Upper lobe of left lung (tissue), 6 donors: ENCODE measurements at regions not wholly inside any gene's neighbourhood (a gene's known extent, or its start where the extent isn't known, plus 50 kb on each side); places are given as distances from the start of the nearest gene placed in this dataset.
A peak's percentile ranks its signal among the peaks of the same experiment; 100 is the strongest.
"Not testable (repeated sequence)": the region's sequence is repeated elsewhere in the genome, so short reads cannot be mapped to it uniquely, and the experiment has no call there.

Experiments
- ATAC-seq, 2 donors: fragments of 200-7000 bp; cut with Tn5 transposase; one replicate each; pipeline ENCODE4 v1.9.1; 2022; ENCODE audit warnings: mild to moderate bottlenecking in 2 of 2, moderate library complexity in 2 of 2; ENCODE audit not compliant: low FRiP score in 2 of 2
- DNase-seq, 2 donors: peaks; one replicate each; pipeline ENCODE4 v3.0.0-alpha.2; 2019 to 2020
- H3K27ac ChIP-seq, 4 donors: fragments of 200-600 bp; sonication (generic); one replicate each; pipeline ENCODE4 v1.5.1; 2016 to 2019
- H3K27me3 ChIP-seq, 4 donors: fragments of 200-600 bp; sonication (generic); one replicate each; pipeline ENCODE4 v1.5.1; 2017 to 2019
- H3K36me3 ChIP-seq, 4 donors: fragments of 200-600 bp; sonication (generic); one replicate each; pipeline ENCODE4 v1.5.1; 2016 to 2019
- H3K4me1 ChIP-seq, 4 donors: fragments of 200-600 bp; sonication (generic); one replicate each; pipeline ENCODE4 v1.5.1; 2018 to 2019
- H3K4me3 ChIP-seq, 4 donors: fragments of 200-600 bp; sonication (generic); one replicate each; pipeline ENCODE4 v1.5.1; 2017 to 2019; ENCODE audit warnings: mild to moderate bottlenecking in 2 of 4, moderate library complexity in 1 of 4
- H3K9me3 ChIP-seq, 4 donors: fragments of 200-600 bp; sonication (generic); one replicate each; pipeline ENCODE4 v1.5.1; 2018 to 2019
- WGBS, 2 donors: methylation state at CpG; one replicate each; pipeline ENCODE4 v1.1.5; 2017 to 2018; 5-methylcytosine and 5-hydroxymethylcytosine counted together
- donor health status: DM: no; HTN: no; CAD: no; lungs with moderate emphysema.
- donor health status: DM: no; HTN: yes; CAD: no; lungs with severe emphysema.

DNA sequence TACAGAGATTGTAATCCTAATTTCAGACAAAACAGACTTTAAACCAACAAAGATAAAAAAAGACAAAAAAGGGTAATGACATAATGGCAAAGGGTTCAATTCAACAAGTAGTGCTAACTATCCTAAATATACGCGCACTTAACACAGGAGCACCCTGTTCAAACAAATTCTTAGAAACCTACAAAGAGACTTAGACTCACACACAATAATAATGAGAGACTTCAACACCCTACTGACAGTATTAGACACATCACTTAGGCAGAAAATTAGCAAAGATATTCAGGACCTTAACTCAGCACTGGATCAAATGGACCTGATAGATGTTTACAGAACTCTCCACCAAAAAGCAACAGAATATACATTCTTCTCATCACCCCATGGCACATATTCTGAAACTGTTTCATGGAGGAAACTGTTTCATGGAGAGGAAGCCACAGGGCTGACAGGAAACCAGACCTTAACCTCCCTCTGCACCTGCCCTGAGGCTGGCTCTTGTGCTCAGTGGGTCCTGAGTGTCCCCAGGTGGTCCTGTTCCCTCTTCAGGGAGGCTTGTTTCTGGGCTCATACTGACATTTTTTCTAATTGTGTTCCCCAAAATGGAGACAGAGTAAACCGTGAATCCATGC, 54.7 kb downstream of the OR4M2 start:
- H3K27ac ChIP-seq, ATAC-seq: not testable (repeated sequence)
- no CpG with 5 or more reads among the region's 3 CpGs for WGBS, 2 donors

DNA sequence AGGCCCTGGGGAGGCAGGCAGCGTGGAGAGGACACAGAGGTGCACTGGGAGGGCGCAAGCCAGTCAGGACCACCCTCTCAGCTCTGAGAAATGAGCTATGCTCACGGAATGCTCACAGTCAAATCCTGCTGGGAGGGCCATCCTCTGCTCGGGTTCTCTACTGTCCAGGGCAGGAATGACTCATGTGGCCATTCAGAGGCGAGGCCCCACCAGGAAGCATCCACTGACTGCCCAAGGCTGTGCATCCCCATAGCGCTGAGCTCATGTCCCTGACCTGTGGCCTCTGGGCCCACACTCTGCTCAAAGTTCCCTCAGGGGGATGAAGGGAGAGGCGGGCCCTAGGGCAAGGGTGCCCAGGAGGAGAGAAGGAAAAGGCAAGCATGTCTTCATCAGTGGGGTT, 57.2 kb downstream of the OR4M2 start:
- H3K36me3 ChIP-seq, ATAC-seq, H3K27ac ChIP-seq, H3K4me3 ChIP-seq, H3K27me3 ChIP-seq, DNase-seq, H3K4me1 ChIP-seq, H3K9me3 ChIP-seq: not testable (repeated sequence)
- no CpG with 5 or more reads among the region's 7 CpGs for WGBS, 2 donors

More for the DNA sequence above, 54.7 kb downstream of the OR4M2 start:
- H3K4me3 ChIP-seq, H3K27me3 ChIP-seq, H3K4me1 ChIP-seq, H3K36me3 ChIP-seq, DNase-seq, H3K9me3 ChIP-seq: not testable (repeated sequence)

DNA sequence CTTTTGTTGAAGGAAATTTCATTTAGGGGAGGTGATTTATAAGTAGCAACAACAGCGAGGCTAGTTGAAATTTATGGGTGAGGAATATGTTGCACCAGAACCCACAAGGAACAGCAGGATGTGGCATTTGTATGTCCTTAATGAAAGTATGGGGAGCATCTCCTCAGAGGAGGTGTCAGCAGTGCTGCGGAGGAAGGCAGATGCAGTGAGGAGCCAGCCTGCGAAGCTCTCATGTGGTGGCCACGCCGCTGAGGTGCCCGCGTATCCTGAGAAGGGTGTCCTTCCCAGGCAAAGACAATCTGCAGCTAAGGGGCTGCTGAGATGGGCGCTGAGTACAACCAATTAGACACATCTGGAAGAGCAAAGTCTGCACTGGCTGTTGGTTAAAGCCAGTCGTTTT, 60.8 kb downstream of the OR4M2 start:
- H3K36me3 ChIP-seq, H3K9me3 ChIP-seq, H3K4me1 ChIP-seq, DNase-seq, H3K27ac ChIP-seq, H3K4me3 ChIP-seq, H3K27me3 ChIP-seq, ATAC-seq: not testable (repeated sequence)
- WGBS, 2 donors, result no CpG with 5 or more reads among the region's 9 CpGs

DNA sequence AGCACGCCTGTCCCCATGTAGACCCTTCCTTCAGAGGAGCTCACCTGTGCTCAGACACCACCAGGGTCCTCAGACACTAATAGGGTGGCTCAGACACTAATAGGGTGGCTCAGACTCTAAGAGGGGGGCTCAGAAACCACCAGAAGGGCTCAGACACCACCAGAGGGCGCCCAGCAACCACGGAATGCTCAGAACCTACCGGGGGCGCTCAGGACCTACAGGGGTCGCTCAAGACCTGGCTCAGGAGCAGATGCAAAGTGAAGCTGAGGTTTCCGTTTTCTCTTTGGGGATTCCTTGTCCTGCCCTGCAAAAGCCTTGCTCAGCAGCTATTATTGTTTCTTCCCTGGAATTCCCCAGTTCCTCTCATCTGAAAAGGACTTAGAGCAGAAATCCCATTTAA, 67.8 kb downstream of the OR4M2 start:
- WGBS, 2 donors, result no CpG with 5 or more reads among the region's 7 CpGs

DNA sequence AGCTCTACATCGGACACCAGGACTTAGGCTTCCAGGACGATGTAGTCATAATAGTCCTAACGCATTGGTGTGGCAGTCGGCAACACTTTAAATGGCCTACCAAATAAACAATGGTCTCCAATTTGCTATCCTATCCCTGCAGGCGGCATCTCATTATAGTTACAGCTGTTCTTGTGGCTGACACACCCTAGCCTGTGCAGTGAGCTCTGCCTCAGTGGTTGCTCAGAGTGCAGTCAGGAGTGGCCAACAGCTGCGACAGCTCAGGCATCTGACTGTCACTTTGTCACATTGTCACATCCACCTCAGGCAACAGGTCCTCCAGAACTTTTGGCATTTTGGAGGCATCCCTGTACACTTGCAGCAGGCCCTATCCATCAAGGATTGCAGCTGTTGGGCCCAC, 77.9 kb downstream of the OR4M2 start:
- not testable (repeated sequence) for H3K4me3 ChIP-seq, DNase-seq, H3K4me1 ChIP-seq, H3K27ac ChIP-seq, ATAC-seq, H3K9me3 ChIP-seq, H3K27me3 ChIP-seq, H3K36me3 ChIP-seq
- WGBS, 2 donors, result no CpG with 5 or more reads among the region's 6 CpGs

More for the DNA sequence above, 67.8 kb downstream of the OR4M2 start:
- peak in 1 of 2 donors; percentile 46 for ATAC-seq
- not testable (repeated sequence) for H3K4me1 ChIP-seq, H3K4me3 ChIP-seq, DNase-seq, H3K36me3 ChIP-seq, H3K27ac ChIP-seq, H3K9me3 ChIP-seq, H3K27me3 ChIP-seq

DNA sequence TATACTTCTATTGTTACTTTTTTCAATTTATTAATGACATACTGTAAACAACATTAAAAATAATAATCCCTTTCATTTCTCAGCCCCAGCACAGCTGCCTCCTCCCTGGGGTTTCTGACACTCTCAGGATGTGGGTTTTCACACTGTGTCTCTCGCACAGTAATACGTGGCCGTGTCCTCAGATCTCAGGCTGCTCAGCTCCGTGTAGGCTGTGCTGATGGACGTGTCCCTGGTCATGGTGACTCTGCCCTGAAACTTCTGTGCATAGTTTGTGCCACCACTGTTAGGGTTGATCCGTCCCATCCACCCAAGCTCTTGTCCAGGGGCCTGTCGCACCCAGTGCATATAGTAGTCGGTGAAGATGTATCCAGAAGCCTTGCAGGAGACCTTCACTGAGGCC, 80.0 kb downstream of the OR4M2 start:
- ATAC-seq, H3K4me3 ChIP-seq, DNase-seq, H3K27me3 ChIP-seq, H3K9me3 ChIP-seq, H3K27ac ChIP-seq, H3K36me3 ChIP-seq, H3K4me1 ChIP-seq: not testable (repeated sequence)
- no CpG with 5 or more reads among the region's 8 CpGs for WGBS, 2 donors

DNA sequence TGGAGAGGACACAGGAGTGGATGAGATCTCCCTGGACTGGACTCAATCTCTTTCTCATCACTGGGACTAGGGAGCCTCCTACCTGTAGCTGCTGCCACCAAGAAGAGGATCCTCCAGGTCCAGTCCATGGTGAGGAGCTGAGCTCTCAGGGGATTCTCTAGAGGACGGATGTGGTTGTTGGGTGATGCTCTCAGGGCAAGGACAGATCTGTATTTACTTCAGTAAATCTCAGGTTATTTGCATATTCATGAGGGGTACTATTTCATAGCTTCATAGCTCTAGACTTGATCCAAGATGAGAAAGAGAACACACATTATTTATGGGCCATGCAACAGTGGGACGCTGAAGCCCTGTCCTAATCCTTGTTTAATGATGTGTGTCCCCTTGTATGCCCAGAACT, 80.4 kb downstream of the OR4M2 start:
- not testable (repeated sequence) for H3K4me1 ChIP-seq, H3K36me3 ChIP-seq, H3K4me3 ChIP-seq, ATAC-seq, H3K27ac ChIP-seq, DNase-seq, H3K9me3 ChIP-seq, H3K27me3 ChIP-seq
- WGBS, 2 donors, result no CpG with 5 or more reads among the region's 2 CpGs

DNA sequence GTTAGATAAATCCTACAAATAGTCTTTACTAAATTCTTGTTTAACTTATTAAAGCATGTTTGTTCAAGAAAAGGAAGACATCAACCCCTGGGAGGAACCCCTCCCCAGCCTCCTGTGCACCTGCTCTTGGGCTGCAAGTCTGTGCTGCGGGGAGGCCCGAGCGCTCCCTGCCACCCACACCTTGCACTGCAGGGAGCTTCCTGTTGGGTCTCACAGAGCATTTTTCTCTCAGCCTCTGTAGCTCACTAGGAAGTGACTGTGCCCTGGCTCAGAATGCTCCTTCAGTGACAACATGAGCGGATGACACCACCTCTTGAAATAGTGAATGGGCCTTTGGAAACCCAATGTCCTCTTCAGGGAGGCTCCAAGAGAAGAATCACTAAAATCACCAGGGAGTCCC, 81.1 kb downstream of the OR4M2 start:
- peak in 1 of 2 donors; percentile 41 for ATAC-seq
- H3K4me3 ChIP-seq, H3K36me3 ChIP-seq, H3K9me3 ChIP-seq, H3K4me1 ChIP-seq, DNase-seq, H3K27ac ChIP-seq, H3K27me3 ChIP-seq: not testable (repeated sequence)
- WGBS, 2 donors, result no CpG with 5 or more reads among the region's 4 CpGs

DNA sequence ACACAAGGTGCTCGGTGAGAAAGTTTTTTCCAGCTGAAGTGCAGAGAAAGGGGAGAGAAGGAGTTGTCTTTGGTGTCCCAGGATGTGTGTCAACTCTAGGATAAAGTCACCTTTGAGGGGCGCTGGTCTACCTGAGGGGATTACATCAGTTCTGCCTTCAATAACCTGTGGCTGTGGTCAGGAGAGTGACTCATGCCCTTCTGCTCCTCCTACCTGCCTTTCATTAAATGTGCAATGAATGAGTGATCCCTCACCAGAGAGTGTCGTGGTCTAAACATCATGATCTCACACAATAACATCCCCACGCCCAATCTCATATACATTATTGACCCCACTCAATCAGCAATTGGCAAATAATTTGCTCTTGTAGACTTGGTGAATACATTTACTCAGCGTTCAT, 83.4 kb downstream of the OR4M2 start:
- ATAC-seq, H3K4me1 ChIP-seq, H3K9me3 ChIP-seq, H3K4me3 ChIP-seq, H3K36me3 ChIP-seq, H3K27me3 ChIP-seq, H3K27ac ChIP-seq, DNase-seq: not testable (repeated sequence)
- WGBS, 2 donors, result no CpG with 5 or more reads among the region's 5 CpGs

DNA sequence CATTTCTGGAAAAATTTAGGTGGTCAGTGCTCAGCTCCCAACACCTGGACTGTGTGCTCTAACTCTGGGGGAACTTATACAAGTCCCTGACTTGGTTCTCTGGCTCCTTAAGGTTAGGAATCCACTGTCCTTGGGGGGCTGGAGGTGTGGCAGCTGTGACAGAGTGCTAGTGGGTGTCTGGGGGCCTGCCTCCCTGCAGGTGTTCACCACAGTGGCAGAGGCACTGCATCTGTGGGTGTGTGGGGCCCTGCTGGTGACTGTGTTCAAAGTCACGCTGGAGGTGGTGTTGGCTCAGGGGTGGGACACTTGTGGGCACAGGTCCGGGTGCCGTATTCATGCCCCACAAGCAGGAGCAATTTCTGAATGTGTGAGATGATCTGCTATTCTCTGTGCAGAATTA, 87.2 kb downstream of the OR4M2 start:
- not testable (repeated sequence) for H3K27me3 ChIP-seq, H3K9me3 ChIP-seq, H3K27ac ChIP-seq, ATAC-seq, H3K4me1 ChIP-seq, H3K4me3 ChIP-seq, H3K36me3 ChIP-seq
- peak in 1 of 2 donors; percentile 15 for DNase-seq
- no CpG with 5 or more reads among the region's 3 CpGs for WGBS, 2 donors

DNA sequence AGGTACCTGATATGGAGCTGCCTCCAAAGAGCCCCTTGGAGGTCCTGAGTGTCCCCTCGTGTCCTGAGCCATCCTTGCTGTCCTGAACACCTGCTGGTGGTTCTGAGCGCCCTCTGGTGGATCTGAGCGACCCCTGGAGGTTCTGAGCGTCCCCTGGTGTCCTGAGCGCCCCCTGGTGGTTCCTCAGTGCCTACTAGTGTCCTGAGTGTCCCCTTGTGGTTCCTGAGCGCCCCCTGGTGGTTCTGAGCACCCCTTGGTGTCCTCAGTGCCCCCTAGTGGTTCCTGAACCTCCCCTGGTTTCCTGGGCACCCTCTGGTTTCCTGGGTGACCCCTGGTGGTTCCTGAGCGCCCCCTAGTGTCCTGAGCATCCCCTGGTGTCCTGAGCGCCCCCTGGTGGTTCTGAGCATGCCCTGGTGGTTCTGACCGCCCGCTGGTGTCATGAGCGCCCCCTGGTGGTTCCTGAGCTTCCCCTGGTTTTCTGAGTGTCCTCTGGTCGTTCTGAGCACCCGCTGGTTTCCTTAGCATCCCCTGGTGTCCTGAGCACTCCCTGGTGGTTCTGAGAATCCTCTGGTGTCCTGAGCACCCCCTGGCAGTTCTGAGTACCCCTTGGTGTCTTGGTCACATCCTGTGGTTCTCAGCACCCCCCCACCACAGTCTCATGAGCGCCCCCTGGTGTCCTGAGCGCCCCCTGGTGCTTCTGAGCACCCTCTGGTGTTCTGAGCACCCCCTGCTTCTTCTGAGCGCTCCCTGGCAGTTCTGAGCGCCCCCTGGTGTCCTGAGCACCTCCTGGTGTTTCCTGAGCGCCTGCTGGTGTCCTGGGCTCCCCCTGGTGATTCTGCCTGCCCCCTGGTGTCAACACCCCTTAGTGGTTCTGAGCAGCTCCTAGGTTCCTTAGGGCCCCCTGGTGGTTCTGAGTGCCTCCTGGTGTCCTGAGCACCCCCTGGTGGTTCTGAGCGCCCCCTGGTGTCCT, 93.0 kb downstream of the OR4M2 start:
- H3K4me3 ChIP-seq, H3K4me1 ChIP-seq, H3K9me3 ChIP-seq, H3K27ac ChIP-seq, DNase-seq, H3K36me3 ChIP-seq, H3K27me3 ChIP-seq: not testable (repeated sequence)
- peak; percentile 73 to 87 for ATAC-seq
- no CpG with 5 or more reads among the region's 19 CpGs for WGBS, 2 donors

DNA sequence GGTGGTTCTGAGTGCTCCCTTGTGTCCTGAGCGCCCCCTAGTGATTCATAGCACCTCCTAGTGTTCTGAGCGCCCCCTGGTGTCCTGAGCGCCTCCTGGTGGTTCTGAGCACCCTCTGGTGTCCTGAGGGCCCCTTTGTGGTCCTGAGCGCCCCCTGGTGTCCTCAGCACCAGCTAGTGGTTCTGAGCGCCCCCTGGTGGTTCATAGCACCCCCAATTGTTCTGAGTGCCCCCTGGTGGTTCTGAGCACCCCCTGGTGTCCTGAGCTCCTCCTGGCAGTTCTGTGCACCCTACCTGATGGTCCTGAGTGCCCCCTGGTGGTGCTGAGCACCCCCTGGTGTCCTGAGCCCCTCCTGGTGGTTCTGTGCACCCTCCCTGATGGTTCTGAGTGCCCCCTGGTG, 93.8 kb downstream of the OR4M2 start:
- not testable (repeated sequence) for DNase-seq, H3K9me3 ChIP-seq, H3K4me3 ChIP-seq, H3K27me3 ChIP-seq, H3K36me3 ChIP-seq, H3K4me1 ChIP-seq, H3K27ac ChIP-seq
- WGBS, 2 donors, result no CpG with 5 or more reads among the region's 5 CpGs
- peak in 1 of 2 donors; percentile 55 for ATAC-seq

DNA sequence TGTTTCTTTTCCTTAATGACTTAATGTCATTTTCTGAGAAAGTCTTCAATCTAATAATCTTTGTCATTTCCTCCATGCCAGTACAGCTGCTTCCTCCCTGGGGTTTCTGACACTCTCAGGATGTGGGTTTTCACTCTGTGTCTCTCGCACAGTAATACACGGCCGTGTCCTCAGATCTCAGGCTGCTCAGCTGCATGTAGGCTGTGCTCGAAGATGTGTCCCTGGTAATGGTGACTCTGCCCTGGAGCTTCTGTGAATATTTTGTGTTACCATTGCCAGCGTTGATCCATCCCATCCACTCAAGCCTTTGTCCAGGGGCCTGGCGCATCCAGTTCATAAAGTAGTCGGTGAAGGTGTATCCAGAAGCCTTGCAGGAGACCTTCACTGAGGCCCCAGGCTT, 97.6 kb downstream of the OR4M2 start:
- not testable (repeated sequence) for H3K9me3 ChIP-seq, H3K27ac ChIP-seq, H3K4me1 ChIP-seq, DNase-seq, H3K27me3 ChIP-seq, H3K4me3 ChIP-seq, H3K36me3 ChIP-seq, ATAC-seq
- whole genome bisulfite sequencing, 2 donors, result no CpG with 5 or more reads among the region's 7 CpGs
